PC-3 (cell line): ENCODE measurements at regions not wholly inside any gene's neighbourhood (a gene's known extent, or its start where the extent isn't known, plus 50 kb on each side); places are given as distances from the start of the nearest gene placed in this dataset.

Experiments
- CTCF ChIP-seq: fragments of 300-600 bp; sonication (generic); conservative IDR thresholded peaks from 2 replicates; pipeline ENCODE4 v1.5.1; 2017; ENCODE audit warnings: antibody characterized with exemption, low read depth, mild to moderate bottlenecking, low read length
- EZH2 ChIP-seq: fragments of 300-600 bp; sonication (generic); IDR thresholded peaks from one replicate; pipeline ENCODE4 v1.6.1; 2017; ENCODE audit warnings: antibody characterized with exemption, mild to moderate bottlenecking, low read length; ENCODE audit not compliant: unreplicated experiment
- EZH2phosphoT487 ChIP-seq: fragments of 300-600 bp; sonication (generic); IDR thresholded peaks from 2 replicates; pipeline ENCODE4 v1.6.1; 2018; ENCODE audit warnings: mild to moderate bottlenecking, antibody characterized with exemption, low read length, borderline replicate concordance

GRCh38 chr12:39230086-39230485 lies 212.8 kb downstream of the KIF21A start:
- no peak for TF ChIP-seq CTCF
- TF ChIP-seq EZH2, result no peak
- TF ChIP-seq EZH2phosphoT487, result no peak
